HepG2 (cell line): ENCODE measurements at regions not wholly inside any gene's neighbourhood (a gene's known extent, or its start where the extent isn't known, plus 50 kb on each side); places are given as distances from the start of the nearest gene placed in this dataset.

ENCODE experiments used
- ARNT2 ChIP-seq: sonication (generic); formaldehyde crosslinking; IDR thresholded peaks from 2 replicates; pipeline ENCODE4 v1.8.0; 2022; ENCODE audit warnings: mild to moderate bottlenecking, low read depth, missing genetic modification reagents, moderate library complexity
- BCLAF1 ChIP-seq: fragments of 450-650 bp; IDR thresholded peaks from 2 replicates; pipeline ENCODE4 v1.6.1; 2017; ENCODE audit warnings: mild to moderate bottlenecking
- ELF3 ChIP-seq: IDR thresholded peaks from 2 replicates; pipeline ENCODE4 v1.6.1; 2016; ENCODE audit warnings: missing genetic modification reagents, missing compliant biosample characterization
- KIAA2018 ChIP-seq: sonication (generic); formaldehyde crosslinking; IDR thresholded peaks from 2 replicates; pipeline ENCODE4 v1.5.0; 2020; ENCODE audit warnings: mild to moderate bottlenecking, missing genetic modification reagents, borderline replicate concordance
- REPIN1 ChIP-seq: sonication (generic); formaldehyde crosslinking; IDR thresholded peaks from 2 replicates; pipeline ENCODE4 v1.8.0; 2022; ENCODE audit warnings: missing genetic modification reagents, low read depth, mild to moderate bottlenecking, borderline replicate concordance
- ZNF430 ChIP-seq: sonication (generic); formaldehyde crosslinking; IDR thresholded peaks from 2 replicates; pipeline ENCODE4 v1.9.0; 2021; ENCODE audit warnings: mild to moderate bottlenecking, missing genetic modification reagents
- ZNF609 ChIP-seq: sonication (generic); formaldehyde crosslinking; IDR thresholded peaks from 2 replicates; pipeline ENCODE4 v1.4.0; 2020; ENCODE audit warnings: mild to moderate bottlenecking, missing genetic modification reagents, borderline replicate concordance

GRCh38 chr7:115869190-115869589 lies 161.4 kb downstream of the TFEC start (continued):
- no peak for TF ChIP-seq BCLAF1
- TF ChIP-seq KIAA2018 (CRISPR knock-in tag): no peak
- no peak for TF ChIP-seq ARNT2 (CRISPR knock-in tag)
- no peak for TF ChIP-seq ELF3 (CRISPR knock-in tag)
- TF ChIP-seq ZNF430 (CRISPR knock-in tag): no peak
- no peak for TF ChIP-seq REPIN1
- no peak for TF ChIP-seq ZNF609
